ENCODE measurements at regions not wholly inside any gene's neighbourhood (a gene's known extent, or its start where the extent isn't known, plus 50 kb on each side); places are given as distances from the start of the nearest gene placed in this dataset.
"Not testable (repeated sequence)": the region's sequence is repeated elsewhere in the genome, so short reads cannot be mapped to it uniquely, and the experiment has no call there.

DNA sequence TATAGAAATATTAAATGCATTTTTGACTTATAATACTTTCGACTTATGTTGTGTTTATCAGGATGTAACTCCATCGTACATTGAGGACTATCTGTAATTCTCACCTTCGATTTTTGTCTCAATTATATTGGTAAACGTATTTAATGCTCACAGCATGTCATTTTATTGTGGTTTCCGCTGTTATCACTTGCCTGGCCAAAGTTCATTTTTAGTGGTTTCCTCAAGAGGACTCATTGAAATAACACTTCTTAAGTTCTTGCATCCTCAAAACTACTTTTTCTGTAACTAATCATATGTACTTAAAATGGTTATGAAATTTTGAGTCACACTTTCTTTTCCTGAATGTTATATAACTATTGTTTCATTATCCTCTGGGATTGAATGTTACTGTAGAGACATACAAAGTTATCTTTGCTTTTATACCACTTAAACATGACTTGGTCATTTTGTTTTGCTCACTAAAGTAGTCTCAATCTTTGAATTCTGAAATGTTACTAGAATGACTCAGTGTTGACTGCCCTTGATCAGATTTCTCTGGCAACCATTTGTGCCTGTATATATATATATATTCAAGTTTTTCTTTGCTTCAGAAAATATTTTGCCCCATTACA is 289.6 kb upstream of the PROX1 start:
- Mint-ChIP-seq H3K4me1 (ENCODE audit: low read depth) (no peaks in the 10 kb centered on the region), H3K36me3 (ENCODE audit: low read depth) (no peaks in the 10 kb centered on the region), H3K27me3 (ENCODE audit: insufficient read depth) (no peaks in the 10 kb centered on the region; the same call in 1 of the 2 replicates), H3K9me3 (peaks cover 37% of the 10 kb centered on the region), H3K27ac (no peak overlapping the region), H3K4me3 (no peak overlapping the region)
- no peak for DNase-seq
- TF ChIP-seq, protein P1, sequence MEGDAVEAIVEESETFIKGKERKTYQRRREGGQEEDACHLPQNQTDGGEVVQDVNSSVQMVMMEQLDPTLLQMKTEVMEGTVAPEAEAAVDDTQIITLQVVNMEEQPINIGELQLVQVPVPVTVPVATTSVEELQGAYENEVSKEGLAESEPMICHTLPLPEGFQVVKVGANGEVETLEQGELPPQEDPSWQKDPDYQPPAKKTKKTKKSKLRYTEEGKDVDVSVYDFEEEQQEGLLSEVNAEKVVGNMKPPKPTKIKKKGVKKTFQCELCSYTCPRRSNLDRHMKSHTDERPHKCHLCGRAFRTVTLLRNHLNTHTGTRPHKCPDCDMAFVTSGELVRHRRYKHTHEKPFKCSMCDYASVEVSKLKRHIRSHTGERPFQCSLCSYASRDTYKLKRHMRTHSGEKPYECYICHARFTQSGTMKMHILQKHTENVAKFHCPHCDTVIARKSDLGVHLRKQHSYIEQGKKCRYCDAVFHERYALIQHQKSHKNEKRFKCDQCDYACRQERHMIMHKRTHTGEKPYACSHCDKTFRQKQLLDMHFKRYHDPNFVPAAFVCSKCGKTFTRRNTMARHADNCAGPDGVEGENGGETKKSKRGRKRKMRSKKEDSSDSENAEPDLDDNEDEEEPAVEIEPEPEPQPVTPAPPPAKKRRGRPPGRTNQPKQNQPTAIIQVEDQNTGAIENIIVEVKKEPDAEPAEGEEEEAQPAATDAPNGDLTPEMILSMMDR (IDR thresholded peaks at IDR 0.05) = no peak

DNA sequence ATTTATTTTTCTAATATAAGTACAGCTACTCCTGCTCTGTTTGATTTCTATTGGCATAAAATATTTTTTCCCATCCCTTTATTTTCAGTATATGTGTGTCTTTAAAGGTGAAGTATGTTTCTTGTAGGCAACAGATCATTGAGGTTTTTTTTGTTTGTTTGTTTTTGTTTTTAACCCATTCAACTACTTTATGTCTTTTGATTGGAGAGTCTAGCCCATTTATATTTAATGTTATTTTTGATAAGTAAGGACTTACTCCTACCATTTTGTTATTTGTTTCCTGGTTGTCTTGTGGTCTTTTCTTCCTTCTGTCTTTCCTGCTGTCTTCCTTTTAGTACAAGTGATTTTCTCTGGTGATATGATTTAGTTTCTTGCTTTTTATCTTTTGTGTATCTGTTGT is 285.1 kb upstream of the PROX1 start:
- Mint-ChIP-seq H3K36me3 (ENCODE audit: low read depth) (no peaks in the 10 kb centered on the region; the same call in 1 of the 2 replicates), H3K27me3 (ENCODE audit: insufficient read depth) (no peaks in the 10 kb centered on the region), H3K4me1 (ENCODE audit: low read depth) (no peaks in the 10 kb centered on the region), H3K9me3 (peaks cover 46% of the 10 kb centered on the region), H3K27ac (no peak overlapping the region), H3K4me3 (no peak overlapping the region)
- no peak for DNase-seq
- TF ChIP-seq, protein P1 (IDR thresholded peaks at IDR 0.05) = no peak

DNA sequence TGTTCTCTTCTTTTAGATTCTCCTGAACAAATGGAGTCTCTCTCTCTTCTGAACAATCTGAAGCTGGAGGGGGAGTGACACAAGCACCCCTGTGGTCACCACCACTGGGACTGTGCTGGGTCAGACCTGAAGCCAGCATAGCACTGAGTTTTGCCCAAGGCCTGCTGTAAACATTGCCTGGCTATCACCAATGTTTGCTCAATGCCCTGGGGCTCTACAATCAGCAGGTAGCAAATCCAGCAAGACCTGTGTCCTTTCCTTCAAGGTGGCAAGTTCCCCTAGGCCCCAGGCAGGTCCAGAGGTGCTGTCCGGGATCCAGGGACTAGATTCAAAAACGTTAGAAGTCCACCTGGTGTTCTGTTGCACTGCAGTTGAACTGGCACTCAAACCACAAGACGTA is 282.8 kb upstream of the PROX1 start:
- no peaks in the 10 kb centered on the region; the same call in 1 of the 2 replicates for H3K36me3 Mint-ChIP-seq (ENCODE audit: low read depth)
- H3K27me3 Mint-ChIP-seq (ENCODE audit: insufficient read depth) = no peaks in the 10 kb centered on the region
- DNase-seq = no peak
- TF ChIP-seq, protein P1 (IDR thresholded peaks at IDR 0.05) = no peak
- peaks cover 58% of the 10 kb centered on the region for H3K9me3 Mint-ChIP-seq
- no peak overlapping the region for H3K4me3 Mint-ChIP-seq
- no peaks in the 10 kb centered on the region for H3K4me1 Mint-ChIP-seq (ENCODE audit: low read depth)
- no peak overlapping the region for H3K27ac Mint-ChIP-seq

DNA sequence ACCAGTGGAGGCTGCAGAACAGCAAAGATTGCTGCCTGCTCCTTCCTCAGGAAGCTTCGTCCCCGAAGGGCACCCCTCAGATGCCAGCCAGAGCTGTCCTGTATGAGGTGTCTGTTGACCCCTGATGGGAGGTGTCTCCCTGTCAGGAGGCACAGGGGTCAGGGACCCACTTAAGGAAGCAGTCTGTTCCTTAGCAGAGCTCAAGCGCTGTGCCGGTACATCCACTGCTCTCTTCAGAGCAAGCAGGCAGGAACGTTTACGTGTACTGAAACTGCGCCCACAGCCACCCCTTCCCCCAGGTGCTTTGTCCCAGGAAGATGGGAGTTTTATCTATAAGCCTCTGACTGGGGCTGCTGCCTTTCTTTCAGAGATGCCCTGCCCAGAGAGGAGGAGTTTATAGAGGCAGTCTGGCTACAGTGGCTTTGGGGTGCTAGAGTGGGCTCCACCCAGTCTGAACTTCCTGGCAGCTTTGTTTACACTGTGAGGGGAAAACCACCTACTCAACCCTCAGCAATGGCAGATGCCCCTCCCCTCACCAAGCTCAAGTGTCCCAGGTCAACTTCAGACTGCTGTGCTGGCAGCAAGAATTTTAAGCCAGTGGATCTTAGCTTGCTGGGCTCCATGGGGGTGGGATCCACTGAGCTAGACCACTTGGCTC is 275.8 kb upstream of the PROX1 start:
- not testable (repeated sequence) for H3K27ac Mint-ChIP-seq; DNase-seq; H3K36me3 Mint-ChIP-seq (ENCODE audit: low read depth); H3K27me3 Mint-ChIP-seq (ENCODE audit: insufficient read depth); H3K4me3 Mint-ChIP-seq; H3K4me1 Mint-ChIP-seq (ENCODE audit: low read depth)
- H3K9me3 Mint-ChIP-seq = peaks cover 66% of the 10 kb centered on the region

DNA sequence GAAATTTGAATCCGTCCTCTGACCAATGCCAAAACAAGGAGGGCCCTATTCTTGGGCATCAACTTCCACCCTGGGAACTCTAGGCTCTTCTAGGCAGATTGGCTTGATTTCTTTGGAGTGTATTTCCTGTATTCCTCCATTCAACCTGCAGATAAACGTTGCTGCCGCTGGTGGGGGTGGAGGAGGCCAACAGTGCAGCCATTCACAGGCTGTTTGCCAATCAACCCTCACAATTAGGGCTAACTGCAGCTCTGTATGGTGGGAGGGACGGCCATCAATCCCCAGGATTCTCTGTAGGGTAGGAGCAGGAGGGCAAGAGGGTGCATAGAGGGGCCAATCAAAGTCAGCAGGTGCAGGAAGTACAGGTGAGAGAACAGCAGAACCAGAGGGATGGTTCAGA is 273.1 kb upstream of the PROX1 start:
- no peak overlapping the region for H3K4me3 Mint-ChIP-seq
- DNase-seq = no peak
- H3K27ac Mint-ChIP-seq = no peak overlapping the region

DNA sequence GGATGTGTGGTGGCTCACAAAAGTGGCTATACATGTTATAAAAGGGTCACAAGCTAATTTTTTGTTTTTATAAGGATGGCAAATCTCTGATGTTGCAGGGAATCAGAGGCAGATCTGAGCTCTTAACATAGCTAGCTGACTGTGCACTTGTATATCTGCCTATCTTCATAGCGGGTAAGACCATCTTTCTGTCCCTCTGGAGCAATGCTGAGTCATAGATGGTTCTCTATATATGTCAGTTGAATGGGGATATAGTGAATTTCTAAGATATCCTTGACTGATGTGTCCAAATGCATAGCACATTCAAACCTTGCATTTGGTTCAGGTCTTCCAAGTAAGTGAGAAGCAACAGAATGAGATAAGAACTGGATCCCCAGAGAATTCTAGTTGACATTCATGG is 272.6 kb upstream of the PROX1 start:
- no peak for DNase-seq
- no peak overlapping the region for H3K4me3 Mint-ChIP-seq
- H3K4me1 Mint-ChIP-seq (ENCODE audit: low read depth) = no peaks in the 10 kb centered on the region
- no peaks in the 10 kb centered on the region; the same call in 1 of the 2 replicates for H3K36me3 Mint-ChIP-seq (ENCODE audit: low read depth)
- no peak overlapping the region for H3K27ac Mint-ChIP-seq
- H3K9me3 Mint-ChIP-seq = peaks cover 64% of the 10 kb centered on the region
- TF ChIP-seq, protein P1 (IDR thresholded peaks at IDR 0.05) = no peak
- no peaks in the 10 kb centered on the region for H3K27me3 Mint-ChIP-seq (ENCODE audit: insufficient read depth)

More for the DNA sequence above, 273.1 kb upstream of the PROX1 start:
- Mint-ChIP-seq H3K4me1 (ENCODE audit: low read depth) (no peaks in the 10 kb centered on the region), H3K36me3 (ENCODE audit: low read depth) (no peaks in the 10 kb centered on the region), H3K27me3 (ENCODE audit: insufficient read depth) (no peaks in the 10 kb centered on the region), H3K9me3 (peaks cover 64% of the 10 kb centered on the region)
- TF ChIP-seq, protein P1 (IDR thresholded peaks at IDR 0.05) = no peak

All from HFFc6 (cell line).